ENCODE measurements at regions not wholly inside any gene's neighbourhood (a gene's known extent, or its start where the extent isn't known, plus 50 kb on each side); places are given as distances from the start of the nearest gene placed in this dataset.

DNA sequence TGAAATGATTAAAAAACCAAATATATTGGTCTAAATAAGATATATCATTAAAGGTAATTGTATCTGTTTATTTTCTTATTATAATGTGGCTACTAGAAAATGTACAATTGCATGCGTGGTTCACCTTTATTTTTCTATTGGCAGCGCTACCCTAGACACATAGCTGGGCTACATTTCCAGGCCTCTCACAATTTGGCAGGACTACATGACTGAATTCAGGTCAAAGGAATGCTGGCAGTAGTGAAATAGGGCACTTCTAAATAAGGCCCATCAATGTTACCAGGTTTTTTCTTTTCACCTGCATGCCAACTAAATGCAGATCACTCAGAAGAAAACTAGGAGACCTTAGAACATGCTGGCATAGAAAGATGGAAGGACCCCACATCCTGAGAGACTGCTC, 1072.9 kb upstream of the SLIT2 start:
- TF ChIP-seq, protein P1, sequence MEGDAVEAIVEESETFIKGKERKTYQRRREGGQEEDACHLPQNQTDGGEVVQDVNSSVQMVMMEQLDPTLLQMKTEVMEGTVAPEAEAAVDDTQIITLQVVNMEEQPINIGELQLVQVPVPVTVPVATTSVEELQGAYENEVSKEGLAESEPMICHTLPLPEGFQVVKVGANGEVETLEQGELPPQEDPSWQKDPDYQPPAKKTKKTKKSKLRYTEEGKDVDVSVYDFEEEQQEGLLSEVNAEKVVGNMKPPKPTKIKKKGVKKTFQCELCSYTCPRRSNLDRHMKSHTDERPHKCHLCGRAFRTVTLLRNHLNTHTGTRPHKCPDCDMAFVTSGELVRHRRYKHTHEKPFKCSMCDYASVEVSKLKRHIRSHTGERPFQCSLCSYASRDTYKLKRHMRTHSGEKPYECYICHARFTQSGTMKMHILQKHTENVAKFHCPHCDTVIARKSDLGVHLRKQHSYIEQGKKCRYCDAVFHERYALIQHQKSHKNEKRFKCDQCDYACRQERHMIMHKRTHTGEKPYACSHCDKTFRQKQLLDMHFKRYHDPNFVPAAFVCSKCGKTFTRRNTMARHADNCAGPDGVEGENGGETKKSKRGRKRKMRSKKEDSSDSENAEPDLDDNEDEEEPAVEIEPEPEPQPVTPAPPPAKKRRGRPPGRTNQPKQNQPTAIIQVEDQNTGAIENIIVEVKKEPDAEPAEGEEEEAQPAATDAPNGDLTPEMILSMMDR (IDR thresholded peaks at IDR 0.05 in 8 of 11, conservative IDR thresholded peaks at IDR 0.05 in 3 of 11): no peak
- TF ChIP-seq POLR2A (IDR thresholded peaks at IDR 0.05) (no peak), POLR2AphosphoS5 (IDR thresholded peaks at IDR 0.05) (no peak)
